ENCODE measurements at regions not wholly inside any gene's neighbourhood (a gene's known extent, or its start where the extent isn't known, plus 50 kb on each side); places are given as distances from the start of the nearest gene placed in this dataset.

DNA sequence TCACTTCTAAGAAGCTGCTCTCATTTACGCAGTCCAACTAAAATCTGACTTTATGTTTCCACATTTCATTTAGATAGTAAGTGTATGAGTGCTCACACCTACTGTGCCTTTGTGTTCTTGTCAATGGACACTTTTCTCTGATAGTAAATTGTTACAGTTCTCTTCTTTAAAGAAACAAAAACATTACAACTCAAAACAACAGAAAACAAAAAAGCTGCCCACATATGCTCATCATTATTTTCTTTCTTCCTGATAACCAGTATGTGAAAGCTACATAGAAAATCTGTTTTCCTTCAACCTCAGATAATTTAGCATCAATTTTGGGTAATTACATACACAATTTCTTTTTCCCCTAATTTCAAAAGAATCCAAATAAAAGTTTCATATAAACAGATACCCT, 1247.8 kb upstream of the NXPH2 start:
- TF ChIP-seq, protein P1, sequence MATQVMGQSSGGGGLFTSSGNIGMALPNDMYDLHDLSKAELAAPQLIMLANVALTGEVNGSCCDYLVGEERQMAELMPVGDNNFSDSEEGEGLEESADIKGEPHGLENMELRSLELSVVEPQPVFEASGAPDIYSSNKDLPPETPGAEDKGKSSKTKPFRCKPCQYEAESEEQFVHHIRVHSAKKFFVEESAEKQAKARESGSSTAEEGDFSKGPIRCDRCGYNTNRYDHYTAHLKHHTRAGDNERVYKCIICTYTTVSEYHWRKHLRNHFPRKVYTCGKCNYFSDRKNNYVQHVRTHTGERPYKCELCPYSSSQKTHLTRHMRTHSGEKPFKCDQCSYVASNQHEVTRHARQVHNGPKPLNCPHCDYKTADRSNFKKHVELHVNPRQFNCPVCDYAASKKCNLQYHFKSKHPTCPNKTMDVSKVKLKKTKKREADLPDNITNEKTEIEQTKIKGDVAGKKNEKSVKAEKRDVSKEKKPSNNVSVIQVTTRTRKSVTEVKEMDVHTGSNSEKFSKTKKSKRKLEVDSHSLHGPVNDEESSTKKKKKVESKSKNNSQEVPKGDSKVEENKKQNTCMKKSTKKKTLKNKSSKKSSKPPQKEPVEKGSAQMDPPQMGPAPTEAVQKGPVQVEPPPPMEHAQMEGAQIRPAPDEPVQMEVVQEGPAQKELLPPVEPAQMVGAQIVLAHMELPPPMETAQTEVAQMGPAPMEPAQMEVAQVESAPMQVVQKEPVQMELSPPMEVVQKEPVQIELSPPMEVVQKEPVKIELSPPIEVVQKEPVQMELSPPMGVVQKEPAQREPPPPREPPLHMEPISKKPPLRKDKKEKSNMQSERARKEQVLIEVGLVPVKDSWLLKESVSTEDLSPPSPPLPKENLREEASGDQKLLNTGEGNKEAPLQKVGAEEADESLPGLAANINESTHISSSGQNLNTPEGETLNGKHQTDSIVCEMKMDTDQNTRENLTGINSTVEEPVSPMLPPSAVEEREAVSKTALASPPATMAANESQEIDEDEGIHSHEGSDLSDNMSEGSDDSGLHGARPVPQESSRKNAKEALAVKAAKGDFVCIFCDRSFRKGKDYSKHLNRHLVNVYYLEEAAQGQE (IDR thresholded peaks at IDR 0.05; ENCODE audit: insufficient read depth in 1 of 2, low read depth in 2 of 2, low read length in 1 of 2) = no peak
- TF ChIP-seq, protein P2, sequence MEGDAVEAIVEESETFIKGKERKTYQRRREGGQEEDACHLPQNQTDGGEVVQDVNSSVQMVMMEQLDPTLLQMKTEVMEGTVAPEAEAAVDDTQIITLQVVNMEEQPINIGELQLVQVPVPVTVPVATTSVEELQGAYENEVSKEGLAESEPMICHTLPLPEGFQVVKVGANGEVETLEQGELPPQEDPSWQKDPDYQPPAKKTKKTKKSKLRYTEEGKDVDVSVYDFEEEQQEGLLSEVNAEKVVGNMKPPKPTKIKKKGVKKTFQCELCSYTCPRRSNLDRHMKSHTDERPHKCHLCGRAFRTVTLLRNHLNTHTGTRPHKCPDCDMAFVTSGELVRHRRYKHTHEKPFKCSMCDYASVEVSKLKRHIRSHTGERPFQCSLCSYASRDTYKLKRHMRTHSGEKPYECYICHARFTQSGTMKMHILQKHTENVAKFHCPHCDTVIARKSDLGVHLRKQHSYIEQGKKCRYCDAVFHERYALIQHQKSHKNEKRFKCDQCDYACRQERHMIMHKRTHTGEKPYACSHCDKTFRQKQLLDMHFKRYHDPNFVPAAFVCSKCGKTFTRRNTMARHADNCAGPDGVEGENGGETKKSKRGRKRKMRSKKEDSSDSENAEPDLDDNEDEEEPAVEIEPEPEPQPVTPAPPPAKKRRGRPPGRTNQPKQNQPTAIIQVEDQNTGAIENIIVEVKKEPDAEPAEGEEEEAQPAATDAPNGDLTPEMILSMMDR (IDR thresholded peaks at IDR 0.05) = no peak
- TF ChIP-seq SIN3A (IDR thresholded peaks at IDR 0.05; ENCODE audit: borderline replicate concordance, insufficient read depth, low read depth, low read length) (no peak), TCF7L2 (IDR thresholded peaks at IDR 0.05; ENCODE audit: low read depth, low read length) (no peak), POLR2AphosphoS5 (IDR thresholded peaks at IDR 0.05; ENCODE audit: low read depth, low read length) (no peak)
